COLO829 (cell line): ENCODE measurements at regions not wholly inside any gene's neighbourhood (a gene's known extent, or its start where the extent isn't known, plus 50 kb on each side); places are given as distances from the start of the nearest gene placed in this dataset.

Experiments
- DNase-seq: peaks from one replicate; pipeline ENCODE4 v3.0.0; 2012; ENCODE audit warnings: low spot score

DNA sequence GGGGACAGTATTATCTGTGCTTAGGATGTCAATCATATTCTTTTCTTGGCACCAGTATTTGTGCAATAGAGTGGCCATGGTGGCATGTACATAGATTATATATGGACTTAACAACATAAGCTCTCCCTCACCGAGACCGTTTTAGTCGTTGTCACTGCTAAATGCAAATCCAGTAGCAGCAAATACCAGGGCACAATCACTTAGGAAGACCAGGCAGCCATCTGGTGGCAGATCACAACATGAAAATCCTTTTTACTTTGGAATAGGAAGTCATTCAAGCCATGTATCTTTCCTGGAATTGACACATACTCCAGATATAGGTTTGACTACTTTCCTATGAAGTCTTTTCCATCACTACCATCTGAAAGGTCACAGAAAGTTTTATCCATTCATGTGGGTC is 53.2 kb upstream of the C1orf87 start:
- no peak for DNase-seq
